ENCODE measurements at regions not wholly inside any gene's neighbourhood (a gene's known extent, or its start where the extent isn't known, plus 50 kb on each side); places are given as distances from the start of the nearest gene placed in this dataset.

- Histone ChIP-seq H3F3A (ENCODE audit: low read depth) (no peaks in the 10 kb centered on the region), H3K4me1 (ENCODE audit: insufficient read depth, low read length, poor library complexity, severe bottlenecking) (no peaks in the 10 kb centered on the region), H4K20me1 (ENCODE audit: insufficient read depth, low read length, poor library complexity, severe bottlenecking) (no peaks in the 10 kb centered on the region), H3K9me3 (ENCODE audit: insufficient read depth, low read depth, low read length) (no peaks in the 10 kb centered on the region), H3K4me2 (ENCODE audit: low read depth, low read length, poor library complexity, severe bottlenecking) (no peak overlapping the region), H3K9ac (ENCODE audit: low read depth, low read length, poor library complexity, severe bottlenecking) (no peak overlapping the region), H2AFZ (ENCODE audit: low read length) (no peak overlapping the region), H3K4me3 (ENCODE audit: low read length, poor library complexity, severe bottlenecking) (no peak overlapping the region), H3K79me2 (ENCODE audit: insufficient read depth, low read length) (no peaks in the 10 kb centered on the region), H3K36me3 (ENCODE audit: insufficient read depth, low read length) (no peaks in the 10 kb centered on the region), H3K27me3 (ENCODE audit: insufficient read depth, low read length, poor library complexity, severe bottlenecking) (no peaks in the 10 kb centered on the region), H3K9me2 (replicated peaks; ENCODE audit: low read depth, low read length) (no peaks in the 10 kb centered on the region)
- TF ChIP-seq CTCF (conservative IDR thresholded peaks at IDR 0.05; ENCODE audit: low read length) (no peak), EZH2phosphoT487 (IDR thresholded peaks at IDR 0.05; ENCODE audit: borderline replicate concordance) (no peak)
These were observed 112.1 kb upstream of the ITGB1 start for GRCh38 chr10:33070101-33070500.

- no peaks in the 10 kb centered on the region for H3K27me3 ChIP-seq (ENCODE audit: insufficient read depth, low read length, poor library complexity, severe bottlenecking)
- no peak overlapping the region for H3K4me2 ChIP-seq (ENCODE audit: low read depth, low read length, poor library complexity, severe bottlenecking)
- no peak overlapping the region for H2AFZ ChIP-seq (ENCODE audit: low read length)
These were observed 109.9 kb upstream of the ITGB1 start for GRCh38 chr10:33067917-33068316.

GRCh38 chr10:33067481-33067880 is 109.5 kb upstream of the ITGB1 start:
- H3K4me3 ChIP-seq (ENCODE audit: low read length, poor library complexity, severe bottlenecking), result no peak overlapping the region
- no peak overlapping the region for H3K9ac ChIP-seq (ENCODE audit: low read depth, low read length, poor library complexity, severe bottlenecking)
- no peak overlapping the region for H2AFZ ChIP-seq (ENCODE audit: low read length)
- H3K9me2 ChIP-seq (replicated peaks; ENCODE audit: low read depth, low read length), result no peaks in the 10 kb centered on the region
- no peaks in the 10 kb centered on the region for H3K27me3 ChIP-seq (ENCODE audit: insufficient read depth, low read length, poor library complexity, severe bottlenecking)
- no peaks in the 10 kb centered on the region for H3K36me3 ChIP-seq (ENCODE audit: insufficient read depth, low read length)
- H3K4me2 ChIP-seq (ENCODE audit: low read depth, low read length, poor library complexity, severe bottlenecking), result no peak overlapping the region
- H3K79me2 ChIP-seq (ENCODE audit: insufficient read depth, low read length), result no peaks in the 10 kb centered on the region
- no peaks in the 10 kb centered on the region for H4K20me1 ChIP-seq (ENCODE audit: insufficient read depth, low read length, poor library complexity, severe bottlenecking)
- H3K4me1 ChIP-seq (ENCODE audit: insufficient read depth, low read length, poor library complexity, severe bottlenecking), result no peaks in the 10 kb centered on the region
- TF ChIP-seq EZH2phosphoT487 (IDR thresholded peaks at IDR 0.05; ENCODE audit: borderline replicate concordance) (no peak), CTCF (conservative IDR thresholded peaks at IDR 0.05; ENCODE audit: low read length) (no peak)
- H3K9me3 ChIP-seq (ENCODE audit: insufficient read depth, low read depth, low read length), result no peaks in the 10 kb centered on the region
- no peaks in the 10 kb centered on the region for H3F3A ChIP-seq (ENCODE audit: low read depth)

More at GRCh38 chr10:33067917-33068316, 109.9 kb upstream of the ITGB1 start:
- Histone ChIP-seq H3K36me3 (ENCODE audit: insufficient read depth, low read length) (no peaks in the 10 kb centered on the region), H4K20me1 (ENCODE audit: insufficient read depth, low read length, poor library complexity, severe bottlenecking) (no peaks in the 10 kb centered on the region), H3K4me1 (ENCODE audit: insufficient read depth, low read length, poor library complexity, severe bottlenecking) (no peaks in the 10 kb centered on the region), H3K9ac (ENCODE audit: low read depth, low read length, poor library complexity, severe bottlenecking) (no peak overlapping the region), H3K4me3 (ENCODE audit: low read length, poor library complexity, severe bottlenecking) (no peak overlapping the region), H3K79me2 (ENCODE audit: insufficient read depth, low read length) (no peaks in the 10 kb centered on the region), H3K9me2 (replicated peaks; ENCODE audit: low read depth, low read length) (no peaks in the 10 kb centered on the region), H3K9me3 (ENCODE audit: insufficient read depth, low read depth, low read length) (no peaks in the 10 kb centered on the region), H3F3A (ENCODE audit: low read depth) (no peaks in the 10 kb centered on the region)
- TF ChIP-seq CTCF (conservative IDR thresholded peaks at IDR 0.05; ENCODE audit: low read length) (no peak), EZH2phosphoT487 (IDR thresholded peaks at IDR 0.05; ENCODE audit: borderline replicate concordance) (no peak)

All from Loucy (cell line).